ENCODE measurements at regions not wholly inside any gene's neighbourhood (a gene's known extent, or its start where the extent isn't known, plus 50 kb on each side); places are given as distances from the start of the nearest gene placed in this dataset.

GRCh38 chr3:117322866-117323265 lies 613.3 kb downstream of the TUSC7 start:
- TF ChIP-seq POLR2A (IDR thresholded peaks at IDR 0.05; ENCODE audit: low read length) (no peak), GATA1 (IDR thresholded peaks at IDR 0.05; ENCODE audit: low read depth, low read length) (no peak)
